Esophagus muscularis mucosa (tissue), 4 donors: ENCODE measurements at regions not wholly inside any gene's neighbourhood (a gene's known extent, or its start where the extent isn't known, plus 50 kb on each side); places are given as distances from the start of the nearest gene placed in this dataset.

Experiments used
- CTCF ChIP-seq, 3 experiments: fragments of 200-600 bp in 2 of 3; fragments of 450-650 bp in 1 of 3; sonication (generic) in 2 of 3; IDR thresholded peaks; one replicate each; pipeline ENCODE4 v1.5.1; 2017 to 2019; ENCODE audit warnings: antibody characterized with exemption in 3 of 3, mild to moderate bottlenecking in 2 of 3, moderate library complexity in 1 of 3
- EP300 ChIP-seq: sonication (generic); formaldehyde crosslinking; IDR thresholded peaks from one replicate; pipeline ENCODE4 v1.6.1; 2017; ENCODE audit warnings: antibody characterized with exemption
- POLR2A ChIP-seq: fragments of 450-650 bp; IDR thresholded peaks from one replicate; pipeline ENCODE4 v1.6.1; 2017; ENCODE audit warnings: antibody characterized with exemption, moderate library complexity, mild to moderate bottlenecking, low read depth
- POLR2AphosphoS5 ChIP-seq, 2 donors: sonication (generic); formaldehyde crosslinking; IDR thresholded peaks; one replicate each; pipeline ENCODE4 v1.6.1; 2017; ENCODE audit warnings: antibody characterized with exemption in 2 of 2

- no peak for TF ChIP-seq CTCF (IDR thresholded peaks at IDR 0.05)
- no peak for TF ChIP-seq POLR2AphosphoS5 (IDR thresholded peaks at IDR 0.05)
- no peak for TF ChIP-seq POLR2A
- TF ChIP-seq EP300: no peak
Observed at GRCh38 chr10:4532011-4532410, 294.0 kb upstream of the AKR1E2 start.
